HG02571 (cell line): ENCODE measurements at regions not wholly inside any gene's neighbourhood (a gene's known extent, or its start where the extent isn't known, plus 50 kb on each side); places are given as distances from the start of the nearest gene placed in this dataset.
"Not testable (repeated sequence)": the region's sequence is repeated elsewhere in the genome, so short reads cannot be mapped to it uniquely, and the experiment has no call there.

Experiments
- ATAC-seq: cut with Tn5 transposase; IDR thresholded peaks from one replicate; pipeline ENCODE4 v1.9.1; 2021; ENCODE audit warnings: mild to moderate bottlenecking, moderate library complexity; ENCODE audit not compliant: unreplicated experiment

- ATAC-seq: no peak
Observed at GRCh38 chr15:35286721-35287120, 201.6 kb upstream of the NANOGP8 start.

GRCh38 chr15:35282965-35283496 lies 197.9 kb upstream of the NANOGP8 start:
- ATAC-seq: no peak

- ATAC-seq: no peak
Observed at GRCh38 chr15:35281515-35281914, 196.4 kb upstream of the NANOGP8 start.

GRCh38 chr15:35279811-35280210 lies 194.7 kb upstream of the NANOGP8 start:
- ATAC-seq: no peak

- ATAC-seq: no peak
Observed at GRCh38 chr15:35271371-35272043, 186.4 kb upstream of the NANOGP8 start.

- ATAC-seq: no peak
Observed at GRCh38 chr15:35260941-35261340, 175.8 kb upstream of the NANOGP8 start.

GRCh38 chr15:35260274-35260673 lies 175.2 kb upstream of the NANOGP8 start:
- not testable (repeated sequence) for ATAC-seq

- ATAC-seq: no peak
Observed at GRCh38 chr15:35256551-35256950, 171.5 kb upstream of the NANOGP8 start.

GRCh38 chr15:35256141-35256540 lies 171.0 kb upstream of the NANOGP8 start:
- no peak for ATAC-seq

- not testable (repeated sequence) for ATAC-seq
Observed at GRCh38 chr15:35254908-35255307, 169.8 kb upstream of the NANOGP8 start.

GRCh38 chr15:35254062-35254461 lies 169.0 kb upstream of the NANOGP8 start:
- ATAC-seq: no peak

GRCh38 chr15:35252351-35252865 lies 167.3 kb upstream of the NANOGP8 start:
- no peak for ATAC-seq

GRCh38 chr15:35247150-35247549 lies 162.1 kb upstream of the NANOGP8 start:
- ATAC-seq: no peak

- ATAC-seq: no peak
Observed at GRCh38 chr15:35246451-35246850, 161.4 kb upstream of the NANOGP8 start.

- ATAC-seq: not testable (repeated sequence)
Observed at GRCh38 chr15:35245681-35246080, 160.6 kb upstream of the NANOGP8 start.

- ATAC-seq: no peak
Observed at GRCh38 chr15:35244227-35244626, 159.1 kb upstream of the NANOGP8 start.

- ATAC-seq: no peak
Observed at GRCh38 chr15:35243758-35244157, 158.7 kb upstream of the NANOGP8 start.

GRCh38 chr15:35239693-35240092 lies 154.6 kb upstream of the NANOGP8 start:
- not testable (repeated sequence) for ATAC-seq

- not testable (repeated sequence) for ATAC-seq
Observed at GRCh38 chr15:35238448-35238847, 153.4 kb upstream of the NANOGP8 start.

- no peak for ATAC-seq
Observed at GRCh38 chr15:35229085-35229484, 144.0 kb upstream of the NANOGP8 start.

- no peak for ATAC-seq
Observed at GRCh38 chr15:35218215-35218614, 133.1 kb upstream of the NANOGP8 start.

- ATAC-seq: no peak
Observed at GRCh38 chr15:35215093-35215492, 130.0 kb upstream of the NANOGP8 start.
